ENCODE measurements at regions not wholly inside any gene's neighbourhood (a gene's known extent, or its start where the extent isn't known, plus 50 kb on each side); places are given as distances from the start of the nearest gene placed in this dataset.

DNA sequence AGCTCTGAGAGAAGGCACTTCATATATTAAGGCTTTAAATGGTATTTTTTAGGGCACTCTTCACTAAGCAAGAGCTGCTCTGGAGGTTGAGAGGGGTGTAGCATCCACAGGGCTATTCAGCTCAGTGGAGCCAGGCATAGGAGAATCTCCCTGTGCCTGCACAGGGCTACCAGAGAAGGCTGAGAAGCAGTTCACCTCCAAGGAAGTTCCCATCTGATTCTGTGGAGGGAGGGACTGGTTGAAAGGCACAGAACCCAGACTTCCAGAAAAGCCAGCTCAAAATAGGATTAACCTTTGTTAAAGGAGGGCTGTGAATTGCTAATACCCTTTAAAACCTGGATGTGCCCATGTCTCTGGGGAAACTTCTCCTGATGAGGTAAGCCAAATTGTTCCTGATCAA is 304.5 kb downstream of the TTLL7 start:
- H3K4me3 ChIP-seq (ENCODE audit: low read length) = no peak overlapping the region
- DNase-seq (ENCODE audit: low read depth, low spot score) = no peak

DNA sequence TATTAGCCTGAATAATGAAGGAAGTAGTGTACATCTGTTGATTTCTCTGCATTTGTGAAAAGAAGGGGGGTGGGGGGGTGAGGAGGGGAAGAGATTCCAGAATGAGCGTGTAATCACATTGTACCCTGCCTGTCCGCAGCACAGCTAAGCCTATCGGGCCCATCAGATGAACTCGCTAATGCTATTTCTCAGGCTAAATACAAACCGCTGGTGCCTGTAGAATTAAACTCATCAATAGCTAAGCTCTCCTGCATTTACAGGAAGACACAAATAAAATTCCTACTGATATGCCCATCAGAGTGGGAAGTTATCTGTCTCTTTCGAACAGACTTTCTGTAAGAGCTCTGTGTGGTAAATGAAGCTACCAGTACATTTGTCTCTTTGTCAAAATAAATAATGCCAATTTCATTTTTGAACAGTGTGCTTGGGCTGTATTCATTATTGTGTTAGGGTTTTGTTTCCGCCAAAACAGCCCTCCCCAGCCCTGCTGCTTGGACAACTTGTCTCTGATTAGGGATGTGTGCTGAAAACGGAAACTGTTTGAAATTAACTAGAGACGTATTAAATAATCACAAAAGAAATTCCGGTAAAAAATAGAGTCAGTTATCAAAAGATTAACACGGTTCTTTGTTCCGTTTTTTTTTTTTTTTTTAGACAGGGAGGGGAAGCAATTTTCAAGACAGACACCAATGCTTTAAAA is 305.4 kb downstream of the TTLL7 start:
- H3K4me3 ChIP-seq (ENCODE audit: low read length) = no peak overlapping the region

DNA sequence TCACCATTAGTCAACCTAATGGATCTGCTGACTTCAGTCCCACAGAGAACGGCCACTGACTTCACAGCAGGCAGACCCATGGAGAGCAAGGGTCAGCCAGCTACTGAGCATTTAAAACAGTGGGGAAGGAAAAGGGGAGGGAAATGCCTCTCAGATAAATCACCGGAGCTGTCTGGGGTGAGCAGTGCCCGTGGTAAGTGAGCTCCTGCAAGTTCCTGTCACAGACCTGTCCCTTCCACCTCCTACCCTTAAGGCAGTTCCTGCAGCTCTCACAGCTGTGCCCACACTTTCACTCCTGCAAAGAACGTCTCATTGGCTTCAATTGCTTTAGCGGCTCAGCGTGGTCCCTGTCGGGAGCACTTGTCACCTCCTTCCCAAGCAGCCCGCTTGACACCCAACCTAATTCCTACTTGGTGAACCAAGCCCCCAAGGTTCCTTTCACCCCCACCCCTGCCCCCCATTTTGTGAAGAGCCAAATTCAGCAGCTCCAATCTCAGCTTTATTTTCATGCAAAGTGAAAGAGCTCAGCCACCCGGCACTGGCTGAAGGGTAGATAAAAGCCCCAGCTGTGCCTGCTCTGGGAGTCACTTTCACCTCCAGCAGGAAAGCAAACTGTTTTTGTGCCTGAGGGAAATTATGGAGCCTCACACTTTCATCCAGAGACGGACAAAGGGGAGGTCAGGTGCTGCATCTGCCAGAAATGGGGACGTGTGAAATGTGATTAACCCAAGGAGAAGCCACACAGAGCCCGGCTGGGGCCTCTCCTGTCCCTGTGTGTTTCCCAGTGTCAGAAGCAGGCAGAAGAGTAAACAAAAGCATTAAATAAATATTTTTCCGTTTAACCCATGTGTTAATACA is 306.2 kb downstream of the TTLL7 start:
- H3K4me3 ChIP-seq (ENCODE audit: low read length) = peak overlapping the region; percentile 1; the same call in 1 of the 2 replicates
- peak; percentile 45 for DNase-seq (ENCODE audit: low read depth, low spot score)

More for the DNA sequence above, 305.4 kb downstream of the TTLL7 start:
- no peak for DNase-seq (ENCODE audit: low read depth, low spot score)

DNA sequence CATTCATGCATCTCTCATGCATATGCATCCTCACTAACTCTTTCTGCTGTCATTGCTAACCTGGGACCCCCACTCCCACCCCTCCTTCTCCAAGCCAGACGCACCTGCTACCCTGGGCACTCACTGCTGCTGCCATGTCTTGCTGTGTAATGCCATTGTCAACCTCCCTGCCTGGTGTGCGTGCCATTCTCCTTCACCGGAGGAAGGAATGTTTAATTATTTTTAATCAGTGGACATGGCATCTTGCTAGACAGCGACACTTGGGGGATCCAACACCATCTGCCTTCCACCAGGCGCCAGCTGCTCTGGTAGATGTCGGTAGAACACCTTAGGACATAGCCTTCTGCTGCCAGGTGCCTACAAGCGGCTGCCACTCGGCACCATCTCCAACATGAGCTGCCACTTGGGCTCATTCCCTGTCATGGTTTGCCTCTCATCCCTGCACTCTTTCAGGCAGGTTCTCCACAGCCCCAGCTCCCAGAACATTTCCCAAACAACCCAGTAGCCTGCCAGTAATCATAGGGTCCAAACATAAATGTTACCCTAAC is 306.9 kb downstream of the TTLL7 start:
- DNase-seq (ENCODE audit: low read depth, low spot score) = no peak
- no peak overlapping the region for H3K4me3 ChIP-seq (ENCODE audit: low read length)

DNA sequence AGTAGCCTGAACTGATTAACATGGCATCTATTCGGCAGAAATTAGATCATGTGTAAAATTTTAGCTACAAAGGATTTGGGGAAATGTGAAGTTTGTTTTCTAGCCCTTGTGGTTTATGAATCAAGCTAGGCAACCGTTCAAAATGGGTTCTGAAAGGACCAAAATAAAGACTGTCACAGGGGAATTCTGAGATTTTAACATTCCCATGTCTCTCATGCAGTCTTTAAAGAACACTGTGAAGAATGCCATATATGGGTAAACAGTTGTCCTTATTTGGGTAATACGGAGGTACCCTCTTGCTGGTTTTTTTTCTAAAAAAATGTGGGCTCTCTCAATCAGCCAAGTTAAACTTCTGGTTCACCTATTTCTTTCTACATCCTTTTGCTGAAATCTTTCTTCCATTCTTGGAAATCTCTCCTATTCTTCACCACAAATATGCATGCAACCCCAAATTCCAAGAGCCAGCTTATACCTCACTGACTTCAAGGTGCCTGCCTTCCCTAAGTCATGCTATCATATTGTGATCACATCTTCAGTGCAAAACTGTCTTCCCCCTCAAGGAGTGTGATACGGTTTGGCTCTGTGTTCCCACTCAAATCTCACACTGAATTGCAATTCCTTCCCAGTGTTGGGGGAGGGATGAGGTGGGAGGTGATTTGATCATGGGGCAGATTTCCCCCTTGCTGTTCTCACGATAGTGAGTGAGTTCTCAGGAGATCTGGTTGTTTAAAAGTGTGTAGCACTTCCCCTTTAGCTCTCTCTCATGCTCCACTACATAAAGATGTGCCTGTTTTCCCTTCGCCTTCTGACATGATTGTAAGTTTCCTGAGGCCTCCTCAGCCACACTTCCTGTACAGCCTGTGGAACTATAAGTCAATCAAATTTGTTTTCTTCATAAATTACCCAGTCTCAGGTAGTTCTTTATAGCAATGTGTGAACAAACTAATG is 308.7 kb downstream of the TTLL7 start:
- H3K4me3 ChIP-seq (ENCODE audit: low read length) = no peak overlapping the region
- DNase-seq (ENCODE audit: low read depth, low spot score) = no peak

DNA sequence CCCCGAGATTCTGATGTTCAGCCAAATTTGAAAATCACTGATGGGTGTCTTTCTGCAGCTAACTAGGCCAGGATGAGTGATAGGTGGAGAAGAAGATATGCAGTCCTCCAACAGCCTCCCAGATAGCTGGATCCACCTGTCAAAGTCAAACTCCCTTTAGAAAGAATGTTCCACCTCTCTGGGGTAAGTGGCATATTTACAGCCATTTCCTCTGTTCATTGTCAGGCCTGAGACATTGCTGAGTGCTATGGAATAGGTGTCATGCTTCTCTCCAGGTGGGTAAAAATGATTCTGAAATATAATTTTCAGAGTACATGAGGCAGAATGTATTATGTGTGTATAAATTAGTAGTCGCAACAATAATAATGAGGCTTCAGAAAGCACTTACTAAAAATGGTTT is 316.8 kb downstream of the TTLL7 start:
- no peak for DNase-seq (ENCODE audit: low read depth, low spot score)
- no peak overlapping the region for H3K4me3 ChIP-seq (ENCODE audit: low read length)

DNA sequence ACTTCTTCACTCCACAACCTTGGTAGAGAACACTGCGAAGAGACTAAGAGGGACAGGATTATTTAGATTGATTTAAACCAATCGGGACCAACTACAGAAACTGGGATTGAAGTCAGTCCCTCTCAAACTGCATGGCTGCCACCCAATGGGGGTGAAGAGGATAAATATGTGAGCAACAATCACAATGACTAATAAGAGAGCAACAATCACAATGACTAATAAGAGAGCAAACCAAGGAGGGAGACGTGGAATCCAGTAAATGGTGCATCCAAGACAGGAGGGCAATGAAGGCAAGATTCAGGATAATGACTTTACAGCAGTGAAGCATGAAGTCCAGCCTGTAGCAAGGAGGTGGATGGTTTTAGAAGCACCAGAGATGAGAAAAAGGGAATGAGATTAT is 322.8 kb downstream of the TTLL7 start:
- DNase-seq (ENCODE audit: low read depth, low spot score) = no peak
- H3K4me3 ChIP-seq (ENCODE audit: low read length) = no peak overlapping the region

DNA sequence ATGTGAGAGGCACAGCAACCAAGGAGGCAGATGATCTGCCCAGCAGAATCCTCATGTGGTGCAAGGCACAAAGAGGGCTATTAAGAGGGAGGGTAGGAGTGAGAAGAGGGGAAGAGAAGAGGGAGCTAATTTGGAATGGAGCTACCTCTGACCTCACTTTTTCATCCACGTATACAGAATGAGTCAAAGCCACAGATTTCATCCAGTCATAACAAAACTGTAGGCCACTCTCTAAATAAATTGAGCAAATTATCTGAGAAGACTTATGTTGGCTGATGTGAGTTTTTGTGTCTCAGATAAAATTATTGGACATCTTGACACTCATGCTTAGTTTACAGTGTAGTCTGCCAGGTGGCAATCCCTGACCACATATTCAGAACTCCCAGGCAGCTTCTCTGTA is 325.6 kb downstream of the TTLL7 start:
- no peak for DNase-seq (ENCODE audit: low read depth, low spot score)
- no peak overlapping the region for H3K4me3 ChIP-seq (ENCODE audit: low read length)

DNA sequence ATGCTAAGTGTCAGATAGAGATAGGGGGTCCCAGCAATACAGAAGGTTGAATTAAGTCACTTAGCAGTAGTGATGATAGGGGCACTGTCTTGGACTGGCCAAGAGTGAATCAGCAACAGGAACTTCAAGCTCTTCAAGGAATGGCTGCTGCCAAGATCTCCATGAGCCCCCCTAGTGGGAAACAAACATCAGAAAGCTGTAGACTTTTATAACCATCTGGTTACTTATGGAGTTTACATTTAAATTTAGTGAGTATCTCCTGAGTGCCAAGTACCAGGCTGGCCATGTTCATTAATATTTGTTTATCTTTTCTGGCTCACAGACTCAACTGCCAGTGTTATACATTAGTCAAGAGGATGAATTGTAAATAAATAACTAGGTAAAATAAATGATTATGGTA is 327.3 kb downstream of the TTLL7 start:
- H3K4me3 ChIP-seq (ENCODE audit: low read length) = no peak overlapping the region
- no peak for DNase-seq (ENCODE audit: low read depth, low spot score)

DNA sequence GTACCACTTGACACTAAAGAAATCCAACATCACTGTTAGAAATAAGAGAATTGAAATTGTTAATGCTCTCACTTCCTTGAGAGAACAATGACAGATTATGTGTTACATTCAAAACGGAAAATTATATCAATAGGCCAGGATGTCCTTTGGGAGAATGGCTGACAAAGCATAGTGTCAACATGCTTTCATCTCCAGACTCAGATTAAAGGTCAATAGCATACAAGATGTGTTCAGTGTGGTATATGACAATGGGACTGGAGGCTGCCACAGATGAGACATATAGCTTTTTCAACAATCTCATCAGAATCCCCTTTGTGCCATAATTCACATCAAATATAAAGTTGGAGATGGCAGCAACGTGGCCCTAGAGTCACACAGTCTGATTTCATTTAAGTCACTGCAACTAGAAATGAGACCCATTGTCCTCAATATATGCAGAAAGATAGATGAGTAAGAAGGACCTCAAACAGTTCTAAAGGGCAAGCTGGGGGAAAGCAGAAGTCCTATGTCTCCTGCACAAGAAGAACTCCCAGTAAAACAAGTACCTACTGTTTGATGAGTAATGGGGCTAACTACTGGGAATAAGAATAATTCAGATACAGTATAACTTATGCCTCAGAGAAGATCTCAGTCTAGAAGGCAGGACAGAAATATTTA is 327.9 kb downstream of the TTLL7 start:
- H3K4me3 ChIP-seq (ENCODE audit: low read length) = no peak overlapping the region
- no peak for DNase-seq (ENCODE audit: low read depth, low spot score)

DNA sequence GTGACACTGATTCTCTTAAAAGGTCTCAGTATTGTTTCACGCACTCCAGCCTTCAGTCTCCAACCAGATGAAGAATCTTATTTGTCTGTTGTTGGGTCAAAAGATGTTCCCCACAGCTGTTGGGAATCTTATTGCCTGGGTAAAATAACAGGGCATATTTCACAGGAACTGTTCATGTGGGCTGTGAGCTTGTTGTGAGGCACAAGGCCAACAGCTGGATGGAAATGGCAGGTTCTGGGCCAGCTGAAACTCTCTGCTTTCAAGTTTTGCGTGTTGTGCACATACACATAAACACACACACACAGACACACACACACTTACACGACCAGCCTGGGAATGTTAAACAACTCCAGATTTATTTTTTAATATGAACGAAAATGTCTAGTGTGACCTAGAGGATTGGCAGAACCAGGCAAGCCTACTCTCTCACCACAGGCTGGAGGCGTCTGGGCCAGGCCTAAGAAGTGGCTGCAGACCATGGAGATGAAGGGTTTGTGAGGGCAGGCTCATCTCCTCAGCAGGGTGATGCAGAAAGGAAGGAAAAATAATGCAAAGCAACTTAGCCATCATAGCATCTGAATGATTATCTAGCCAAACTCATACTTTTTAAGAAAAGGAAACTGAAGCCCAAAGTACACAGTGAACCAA is 357.0 kb downstream of the TTLL7 start:
- no peak for DNase-seq (ENCODE audit: low read depth, low spot score)
- no peak overlapping the region for H3K4me3 ChIP-seq (ENCODE audit: low read length)

DNA sequence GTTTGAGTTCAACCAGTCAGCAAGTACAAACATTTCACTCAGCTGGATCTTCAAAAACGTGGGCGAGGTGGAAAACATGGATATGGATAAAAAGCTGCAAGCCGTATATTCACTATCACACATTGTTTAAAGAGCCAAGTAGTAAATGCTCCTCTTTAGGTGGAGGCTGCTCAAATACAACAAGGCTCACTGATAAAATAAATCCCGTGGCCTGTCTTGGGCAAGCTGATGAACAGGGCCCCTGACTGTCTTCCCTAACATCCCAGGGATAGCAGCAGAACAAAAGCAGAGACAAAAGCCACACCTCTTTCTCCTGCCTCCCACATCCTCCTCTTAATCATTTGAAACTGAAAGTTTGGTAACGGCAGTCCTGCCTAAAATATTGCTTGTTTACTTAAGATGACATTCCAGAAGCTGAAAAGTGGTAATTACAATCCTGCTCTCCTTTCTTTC is 357.7 kb downstream of the TTLL7 start:
- DNase-seq (ENCODE audit: low read depth, low spot score) = no peak
- H3K4me3 ChIP-seq (ENCODE audit: low read length) = no peak overlapping the region

DNA sequence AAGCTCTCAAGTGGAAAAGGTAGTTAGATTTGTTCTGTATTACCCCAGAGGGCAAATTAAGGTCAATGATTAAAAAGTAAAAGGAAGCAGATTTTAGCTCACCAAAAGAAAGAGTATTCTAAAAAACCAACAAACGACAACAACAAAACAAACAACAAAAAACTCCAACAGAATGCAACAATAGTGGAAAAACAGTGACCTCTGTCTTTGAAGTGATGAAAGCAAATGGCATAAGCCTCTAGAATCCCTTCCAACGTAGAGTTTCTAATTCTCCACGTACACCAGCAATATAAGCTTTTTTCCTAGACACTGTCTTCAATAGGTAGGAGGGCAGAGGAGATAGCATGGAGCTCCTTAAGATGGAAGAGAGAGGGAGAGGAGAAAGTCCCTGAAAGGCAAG is 359.1 kb downstream of the TTLL7 start:
- no peak for DNase-seq (ENCODE audit: low read depth, low spot score)
- H3K4me3 ChIP-seq (ENCODE audit: low read length) = no peak overlapping the region

DNA sequence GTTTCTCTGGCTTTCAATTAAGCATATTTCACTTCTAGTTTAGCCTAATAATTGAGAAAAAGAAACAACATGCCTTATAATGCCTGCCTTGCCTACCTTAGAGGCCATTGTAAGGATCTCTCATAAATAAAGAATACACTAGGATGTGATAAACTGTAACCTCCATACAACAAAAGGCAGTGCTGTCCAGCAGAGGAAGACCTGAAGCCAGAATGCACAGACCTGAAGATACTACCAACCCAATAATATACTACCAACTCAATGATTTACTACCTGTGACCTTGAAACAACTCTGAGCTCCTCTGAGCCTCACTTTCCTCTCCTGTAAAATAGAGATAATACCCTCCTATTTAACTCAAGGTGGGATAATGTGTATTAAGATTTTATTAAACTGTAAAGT is 361.3 kb downstream of the TTLL7 start:
- no peak for DNase-seq (ENCODE audit: low read depth, low spot score)
- no peak overlapping the region for H3K4me3 ChIP-seq (ENCODE audit: low read length)

DNA sequence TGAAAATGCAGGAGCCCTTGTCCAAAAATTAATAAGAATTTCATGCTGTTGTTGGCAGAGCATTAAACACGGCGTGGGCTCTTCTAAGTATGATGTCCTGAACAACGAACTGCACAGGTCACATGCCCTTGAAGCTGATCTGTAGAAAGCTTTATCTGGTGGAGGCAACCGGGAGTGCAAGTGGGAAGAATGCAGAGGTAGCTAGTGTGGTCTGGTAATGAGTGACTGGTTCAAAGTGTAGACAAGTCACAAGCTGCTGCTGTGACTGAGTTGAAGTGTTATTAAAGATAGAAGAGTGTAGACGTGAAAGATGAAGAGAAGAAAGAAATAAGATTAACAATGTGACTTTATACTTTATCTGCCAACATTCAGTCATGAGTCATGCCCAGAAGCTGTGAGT is 361.9 kb downstream of the TTLL7 start:
- H3K4me3 ChIP-seq (ENCODE audit: low read length) = no peak overlapping the region
- DNase-seq (ENCODE audit: low read depth, low spot score) = no peak

DNA sequence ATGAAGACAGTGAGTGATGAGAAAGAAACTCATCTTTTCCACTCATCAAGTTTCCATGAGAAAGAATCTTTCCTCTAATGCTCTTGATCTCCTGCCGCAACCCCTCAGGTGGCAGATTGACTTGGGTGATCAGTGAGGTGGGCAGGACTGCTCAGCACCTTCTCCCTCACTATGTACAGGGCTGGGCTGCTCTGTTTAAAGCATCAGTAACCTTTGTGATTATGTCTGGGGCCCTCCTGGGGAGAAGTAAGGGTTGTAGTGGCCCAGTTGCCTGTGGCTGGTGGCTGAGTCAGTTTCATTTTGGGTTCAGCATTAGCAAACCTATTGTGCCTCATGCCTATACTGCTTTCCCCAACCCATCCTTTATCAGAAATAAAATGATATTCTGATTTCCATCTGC is 366.0 kb downstream of the TTLL7 start:
- DNase-seq (ENCODE audit: low read depth, low spot score) = no peak
- H3K4me3 ChIP-seq (ENCODE audit: low read length) = no peak overlapping the region

DNA sequence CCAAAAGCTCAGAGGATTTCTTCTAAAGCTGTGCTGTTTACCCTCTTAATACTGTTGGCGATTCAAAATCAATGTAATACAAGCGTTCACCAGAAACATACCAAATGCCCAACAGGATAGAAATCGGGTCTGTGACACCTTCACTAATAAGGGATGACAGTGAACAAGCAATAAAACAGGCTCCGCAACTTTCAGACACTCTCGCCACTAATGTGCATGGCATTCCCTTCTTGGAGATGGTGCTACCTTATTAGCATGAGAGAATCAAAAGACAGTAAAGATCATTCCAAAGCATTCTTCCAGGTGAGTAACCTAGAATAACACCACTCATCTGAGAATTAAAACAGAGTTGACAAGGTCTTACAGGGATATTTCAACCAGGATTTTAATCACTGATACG is 367.1 kb downstream of the TTLL7 start:
- H3K4me3 ChIP-seq (ENCODE audit: low read length) = no peak overlapping the region
- DNase-seq (ENCODE audit: low read depth, low spot score) = no peak

DNA sequence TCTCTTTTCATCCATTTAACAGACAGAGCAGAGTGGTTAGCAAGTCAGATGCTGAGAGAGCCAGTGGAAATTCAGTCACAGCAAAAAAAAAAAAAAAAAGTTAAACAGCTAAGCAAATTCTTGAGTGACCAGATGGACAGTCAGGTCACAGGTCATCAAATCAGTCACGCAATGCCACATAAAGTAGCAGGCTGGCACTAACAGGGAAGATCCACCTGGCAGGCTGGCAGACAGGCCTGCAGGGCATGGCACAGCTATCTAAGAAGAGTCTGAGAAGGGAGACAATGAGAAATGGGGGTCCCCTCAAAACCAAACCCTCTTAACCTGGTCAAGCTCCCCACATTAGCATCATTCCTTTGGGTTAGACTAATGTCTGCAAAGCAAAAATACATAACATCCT is 371.9 kb downstream of the TTLL7 start:
- no peak for DNase-seq (ENCODE audit: low read depth, low spot score)
- H3K4me3 ChIP-seq (ENCODE audit: low read length) = no peak overlapping the region
